ENCODE measurements at regions not wholly inside any gene's neighbourhood (a gene's known extent, or its start where the extent isn't known, plus 50 kb on each side); places are given as distances from the start of the nearest gene placed in this dataset.
A peak's percentile ranks its signal among the peaks of the same experiment; 100 is the strongest.

- no peak overlapping the region for H3K4me3 ChIP-seq (ENCODE audit: control insufficient read depth in 1 of 7, extremely low read depth in 1 of 7, insufficient read depth in 4 of 7, low read depth in 2 of 7, low read length in 6 of 7)
- peaks cover 0 to 3% (median 0%) of the 10 kb centered on the region in 5 experiments for H3K9me3 ChIP-seq (ENCODE audit: control extremely low read depth in 1 of 5, control insufficient read depth in 4 of 5, insufficient read depth in 2 of 5, low read depth in 1 of 5, low read length in 4 of 5)
- no peaks in the 10 kb centered on the region for H3K36me3 ChIP-seq (ENCODE audit: control insufficient read depth in 4 of 4, insufficient read depth in 4 of 4, low read length in 3 of 4)
- H3K27me3 ChIP-seq (replicated peaks in 2 of 5; ENCODE audit: control insufficient read depth in 4 of 5, insufficient read depth in 5 of 5, low read length in 4 of 5) = no peaks in the 10 kb centered on the region
- peak; percentile 7 to 18 (median 13) for DNase-seq
- WGBS (ENCODE audit: insufficient coverage) = 90% methylated on average over 3 of the region's 7 CpGs
- no peak overlapping the region for H3K27ac ChIP-seq (ENCODE audit: insufficient read depth in 1 of 2, low read depth in 1 of 2, low read length in 2 of 2, poor library complexity in 1 of 2, severe bottlenecking in 2 of 2)
- H3K4me1 ChIP-seq (ENCODE audit: control extremely low read depth in 1 of 4, control insufficient read depth in 4 of 4, insufficient read depth in 4 of 4, low read length in 3 of 4) = no peaks in the 10 kb centered on the region
- CTCF ChIA-PET = no interaction called here
- POLR2A ChIA-PET = no interaction called here
These were observed 746.5 kb upstream of the ADAMTS5 start for GRCh38 chr21:27713154-27714109.

DNA sequence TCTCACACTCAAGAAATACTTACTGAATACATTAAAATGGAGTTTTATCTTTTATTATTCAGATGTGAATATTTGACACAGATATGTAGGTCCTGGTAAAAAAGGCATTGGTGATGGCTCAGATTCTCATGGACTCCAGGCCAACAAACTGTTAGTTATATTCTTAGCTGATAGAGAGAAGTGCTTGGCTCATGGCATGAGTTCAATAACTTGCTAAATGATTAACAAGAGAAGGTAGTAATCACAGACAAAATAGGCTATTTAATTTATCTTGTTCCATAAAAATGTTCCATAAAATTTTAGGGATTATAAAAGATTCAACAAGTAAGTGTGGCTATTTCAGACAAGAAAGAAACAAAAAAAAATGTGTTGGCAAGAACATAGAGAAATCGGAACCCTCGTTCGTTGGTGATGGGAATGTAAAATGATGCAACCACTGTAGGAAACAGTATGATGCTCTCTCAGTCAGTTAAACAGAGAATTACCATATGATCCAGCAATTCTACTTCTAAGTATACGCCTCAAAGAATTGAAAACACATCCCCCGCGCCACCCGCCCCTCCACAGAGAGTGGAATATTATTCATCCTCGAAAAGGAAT is 737.8 kb upstream of the ADAMTS5 start:
- Histone ChIP-seq H3K27me3 (replicated peaks in 2 of 5; ENCODE audit: control insufficient read depth in 4 of 5, insufficient read depth in 5 of 5, low read length in 4 of 5) (peaks cover 0 to 2% (median 0%) of the 10 kb centered on the region in 5 experiments), H3K9me3 (ENCODE audit: control extremely low read depth in 1 of 5, control insufficient read depth in 4 of 5, insufficient read depth in 2 of 5, low read depth in 1 of 5, low read length in 4 of 5) (no peaks in the 10 kb centered on the region), H3K36me3 (ENCODE audit: control insufficient read depth in 4 of 4, insufficient read depth in 4 of 4, low read length in 3 of 4) (no peaks in the 10 kb centered on the region), H3K4me3 (ENCODE audit: control insufficient read depth in 1 of 7, extremely low read depth in 1 of 7, insufficient read depth in 4 of 7, low read depth in 2 of 7, low read length in 6 of 7) (no peak overlapping the region), H3K4me1 (ENCODE audit: control extremely low read depth in 1 of 4, control insufficient read depth in 4 of 4, insufficient read depth in 4 of 4, low read length in 3 of 4) (no peaks in the 10 kb centered on the region), H3K27ac (ENCODE audit: insufficient read depth in 1 of 2, low read depth in 1 of 2, low read length in 2 of 2, poor library complexity in 1 of 2, severe bottlenecking in 2 of 2) (no peak overlapping the region)
- ChIA-PET CTCF (interaction anchor here (1.2 to 1.5 kb wide), 2 partner anchors 856 to 860 kb away, joined by 3 to 4 read pairs; no protein-coding TSS in a partner anchor), POLR2A (no interaction called here)
- no peak for DNase-seq
- 100% methylated on average over 4 of the region's 8 CpGs for WGBS (ENCODE audit: insufficient coverage)

- Histone ChIP-seq H3K9me3 (ENCODE audit: control extremely low read depth in 1 of 5, control insufficient read depth in 4 of 5, insufficient read depth in 2 of 5, low read depth in 1 of 5, low read length in 4 of 5) (no peaks in the 10 kb centered on the region), H3K4me1 (ENCODE audit: control extremely low read depth in 1 of 4, control insufficient read depth in 4 of 4, insufficient read depth in 4 of 4, low read length in 3 of 4) (no peaks in the 10 kb centered on the region), H3K27me3 (replicated peaks in 2 of 5; ENCODE audit: control insufficient read depth in 4 of 5, insufficient read depth in 5 of 5, low read length in 4 of 5) (peaks cover 0 to 2% (median 0%) of the 10 kb centered on the region in 5 experiments), H3K4me3 (ENCODE audit: control insufficient read depth in 1 of 7, extremely low read depth in 1 of 7, insufficient read depth in 4 of 7, low read depth in 2 of 7, low read length in 6 of 7) (no peak overlapping the region), H3K27ac (ENCODE audit: insufficient read depth in 1 of 2, low read depth in 1 of 2, low read length in 2 of 2, poor library complexity in 1 of 2, severe bottlenecking in 2 of 2) (no peak overlapping the region), H3K36me3 (ENCODE audit: control insufficient read depth in 4 of 4, insufficient read depth in 4 of 4, low read length in 3 of 4) (no peaks in the 10 kb centered on the region)
- CTCF ChIA-PET = interaction anchor here (0.6 to 1.5 kb wide), 4 partner anchors 22 to 859 kb away, joined by 3 to 4 read pairs (median 3); no protein-coding TSS in a partner anchor
- POLR2A ChIA-PET = no interaction called here
- no peak for DNase-seq
- 100% methylated on average over 3 of the region's 4 CpGs for WGBS (ENCODE audit: insufficient coverage)
These were observed 736.9 kb upstream of the ADAMTS5 start for GRCh38 chr21:27703791-27704190.

DNA sequence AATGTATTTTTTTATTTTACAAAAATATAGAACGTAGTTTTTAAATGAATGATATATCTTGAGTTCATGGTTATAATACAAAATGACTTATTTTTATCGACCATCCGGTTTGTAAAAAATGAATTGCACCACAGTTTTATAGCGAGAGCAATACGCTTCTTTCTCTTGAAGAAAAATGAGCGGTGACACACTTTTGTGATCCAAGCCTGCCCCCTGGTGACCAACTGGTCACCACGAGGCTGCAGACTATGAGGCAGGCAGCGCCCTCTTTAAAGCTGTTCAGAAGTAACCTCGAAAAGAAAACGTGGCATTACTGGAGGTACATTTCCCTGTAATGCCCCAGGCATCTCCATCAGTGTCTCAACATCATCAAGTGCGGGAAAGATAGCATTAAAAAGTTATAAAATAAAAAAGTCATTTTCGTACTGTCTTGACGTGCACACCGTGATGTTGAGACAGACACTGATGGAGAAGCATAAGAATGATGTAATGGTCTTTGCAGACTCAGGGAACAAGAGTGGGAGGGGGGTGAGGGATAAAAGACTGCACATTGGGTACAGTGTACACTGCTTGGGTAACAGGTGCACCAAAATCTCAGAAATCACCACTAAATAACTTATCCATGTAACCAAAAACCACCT is 734.2 kb upstream of the ADAMTS5 start:
- Histone ChIP-seq H3K4me3 (ENCODE audit: control insufficient read depth in 1 of 7, extremely low read depth in 1 of 7, insufficient read depth in 4 of 7, low read depth in 2 of 7, low read length in 6 of 7) (no peak overlapping the region), H3K4me1 (ENCODE audit: control extremely low read depth in 1 of 4, control insufficient read depth in 4 of 4, insufficient read depth in 4 of 4, low read length in 3 of 4) (no peaks in the 10 kb centered on the region), H3K9me3 (ENCODE audit: control extremely low read depth in 1 of 5, control insufficient read depth in 4 of 5, insufficient read depth in 2 of 5, low read depth in 1 of 5, low read length in 4 of 5) (no peaks in the 10 kb centered on the region), H3K36me3 (ENCODE audit: control insufficient read depth in 4 of 4, insufficient read depth in 4 of 4, low read length in 3 of 4) (no peaks in the 10 kb centered on the region), H3K27me3 (replicated peaks in 2 of 5; ENCODE audit: control insufficient read depth in 4 of 5, insufficient read depth in 5 of 5, low read length in 4 of 5) (peaks cover 0 to 2% (median 0%) of the 10 kb centered on the region in 5 experiments), H3K27ac (ENCODE audit: insufficient read depth in 1 of 2, low read depth in 1 of 2, low read length in 2 of 2, poor library complexity in 1 of 2, severe bottlenecking in 2 of 2) (no peak overlapping the region)
- CTCF ChIA-PET = interaction anchor here (0.6 to 2.1 kb wide), 9 partner anchors 13 to 1045 kb away, joined by 3 to 10 read pairs (median 4); no protein-coding TSS in a partner anchor
- DNase-seq = peak; percentile 80 to 89 (median 86)
- 2% methylated on average over 11 of the region's 14 CpGs for WGBS (ENCODE audit: insufficient coverage)
- POLR2A ChIA-PET = no interaction called here

DNA sequence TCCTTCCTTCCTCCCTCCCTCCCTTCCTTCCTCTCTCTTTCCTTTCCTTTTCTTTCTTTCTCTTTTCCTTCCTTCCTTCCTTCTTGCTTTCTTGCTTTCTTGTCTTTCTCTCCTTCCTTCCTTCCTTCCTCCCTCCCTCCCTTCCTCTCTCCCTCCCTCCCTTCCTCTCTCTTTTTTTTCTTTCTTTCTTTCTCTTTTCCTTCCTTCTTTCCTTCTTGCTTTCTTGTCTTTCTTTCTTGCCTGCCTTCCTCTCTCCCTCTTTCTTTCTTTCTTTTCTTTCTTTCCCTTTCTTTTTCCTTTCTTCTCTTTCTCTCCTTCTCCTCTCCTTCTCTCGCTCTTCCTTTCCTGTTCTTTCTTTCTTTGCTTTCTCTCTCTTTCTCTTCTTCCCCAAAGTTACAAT is 728.4 kb upstream of the ADAMTS5 start:
- POLR2A ChIA-PET = interaction anchor here (0.7 kb wide), 1 partner anchor 1455 kb away, joined by 5 read pairs; no protein-coding TSS in a partner anchor
- Histone ChIP-seq H3K4me3 (ENCODE audit: control insufficient read depth in 1 of 7, extremely low read depth in 1 of 7, insufficient read depth in 4 of 7, low read depth in 2 of 7, low read length in 6 of 7) (no peak overlapping the region), H3K27me3 (replicated peaks in 2 of 5; ENCODE audit: control insufficient read depth in 4 of 5, insufficient read depth in 5 of 5, low read length in 4 of 5) (peaks cover 0 to 4% (median 0%) of the 10 kb centered on the region in 5 experiments), H3K27ac (ENCODE audit: insufficient read depth in 1 of 2, low read depth in 1 of 2, low read length in 2 of 2, poor library complexity in 1 of 2, severe bottlenecking in 2 of 2) (no peak overlapping the region), H3K4me1 (ENCODE audit: control extremely low read depth in 1 of 4, control insufficient read depth in 4 of 4, insufficient read depth in 4 of 4, low read length in 3 of 4) (no peaks in the 10 kb centered on the region), H3K9me3 (ENCODE audit: control extremely low read depth in 1 of 5, control insufficient read depth in 4 of 5, insufficient read depth in 2 of 5, low read depth in 1 of 5, low read length in 4 of 5) (no peaks in the 10 kb centered on the region), H3K36me3 (ENCODE audit: control insufficient read depth in 4 of 4, insufficient read depth in 4 of 4, low read length in 3 of 4) (no peaks in the 10 kb centered on the region)
- CTCF ChIA-PET = no interaction called here
- no peak for DNase-seq
- WGBS (ENCODE audit: insufficient coverage) = 100% methylated on average over 1 of the region's 1 CpG

GRCh38 chr21:27694667-27695066 is 727.8 kb upstream of the ADAMTS5 start:
- POLR2A ChIA-PET = no interaction called here
- H3K36me3 ChIP-seq (ENCODE audit: control insufficient read depth in 4 of 4, insufficient read depth in 4 of 4, low read length in 3 of 4) = no peaks in the 10 kb centered on the region
- no peak overlapping the region for H3K27ac ChIP-seq (ENCODE audit: insufficient read depth in 1 of 2, low read depth in 1 of 2, low read length in 2 of 2, poor library complexity in 1 of 2, severe bottlenecking in 2 of 2)
- H3K27me3 ChIP-seq (replicated peaks in 2 of 5; ENCODE audit: control insufficient read depth in 4 of 5, insufficient read depth in 5 of 5, low read length in 4 of 5) = peaks cover 0 to 4% (median 0%) of the 10 kb centered on the region in 5 experiments
- no peak for DNase-seq
- H3K4me3 ChIP-seq (ENCODE audit: control insufficient read depth in 1 of 7, extremely low read depth in 1 of 7, insufficient read depth in 4 of 7, low read depth in 2 of 7, low read length in 6 of 7) = no peak overlapping the region
- H3K4me1 ChIP-seq (ENCODE audit: control extremely low read depth in 1 of 4, control insufficient read depth in 4 of 4, insufficient read depth in 4 of 4, low read length in 3 of 4) = no peaks in the 10 kb centered on the region
- H3K9me3 ChIP-seq (ENCODE audit: control extremely low read depth in 1 of 5, control insufficient read depth in 4 of 5, insufficient read depth in 2 of 5, low read depth in 1 of 5, low read length in 4 of 5) = no peaks in the 10 kb centered on the region
- CTCF ChIA-PET = no interaction called here
- WGBS (ENCODE audit: insufficient coverage) = 94% methylated on average over 3 of the region's 4 CpGs

Measured in common myeloid progenitor, CD34-positive (primary cell).